Hippocampal formation (tissue), 2 donors: ENCODE measurements at regions not wholly inside any gene's neighbourhood (a gene's known extent, or its start where the extent isn't known, plus 50 kb on each side); places are given as distances from the start of the nearest gene placed in this dataset.
"Not testable (repeated sequence)": the region's sequence is repeated elsewhere in the genome, so short reads cannot be mapped to it uniquely, and the experiment has no call there.

Experiments used
- DNase-seq, 2 donors: peaks; one replicate each; lab custom pipeline; 2025; lab: John Stamatoyannopoulos, UW

DNA sequence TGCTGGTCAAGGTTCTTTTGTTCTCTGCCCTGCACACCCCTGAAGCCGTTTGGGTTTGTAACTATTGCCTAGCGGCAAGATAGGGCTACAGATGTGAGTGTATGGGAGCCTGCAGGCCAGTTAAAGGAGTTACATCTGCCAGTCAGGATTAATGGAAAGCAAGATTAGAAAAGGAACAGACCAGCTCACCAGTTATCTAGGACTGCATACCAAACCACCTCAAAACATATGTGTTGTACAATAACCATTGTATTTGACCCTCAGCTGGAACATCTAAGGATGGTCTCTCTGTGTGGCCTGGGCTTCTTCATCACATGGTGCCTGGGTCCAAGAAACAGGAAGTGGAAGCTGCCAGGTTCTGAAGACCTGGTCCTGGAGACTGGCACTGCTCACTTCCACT is 52.5 kb upstream of the FBXO28 start:
- DNase-seq, result no peak

DNA sequence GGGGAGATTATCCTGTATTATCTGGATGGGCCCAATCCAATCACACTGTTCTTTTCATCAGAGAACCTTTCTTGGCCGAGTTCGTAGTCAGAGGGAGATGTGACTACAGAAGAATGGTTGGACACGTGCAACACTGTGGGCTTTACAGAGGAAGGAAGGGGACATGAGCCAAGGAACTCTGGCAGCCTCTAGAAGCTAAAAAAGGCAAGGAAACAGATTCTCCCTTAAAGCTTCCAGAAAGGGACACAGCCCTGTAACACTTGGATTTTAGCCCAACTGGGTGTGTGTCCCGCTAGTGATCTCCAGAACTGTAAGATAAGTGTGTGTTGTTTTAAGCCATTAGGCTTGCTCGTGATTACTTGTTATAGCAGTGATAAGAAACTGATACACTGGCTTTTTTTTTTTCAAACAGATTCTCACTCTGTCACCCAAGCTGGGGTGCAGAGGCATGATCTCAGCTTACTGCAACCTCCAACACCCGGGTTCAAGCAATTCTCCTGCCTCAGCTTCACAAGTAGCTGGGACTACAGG is 53.9 kb upstream of the FBXO28 start:
- no peak for DNase-seq

GRCh38 chr1:224058303-224058702 is 55.6 kb upstream of the FBXO28 start:
- no peak for DNase-seq

GRCh38 chr1:224057461-224058199 is 56.3 kb upstream of the FBXO28 start:
- no peak for DNase-seq

GRCh38 chr1:224054611-224055010 is 59.3 kb upstream of the FBXO28 start:
- DNase-seq, result no peak

- DNase-seq, result no peak
These were observed 59.9 kb upstream of the FBXO28 start for GRCh38 chr1:224054012-224054411.

- DNase-seq, result no peak
These were observed 60.5 kb upstream of the FBXO28 start for GRCh38 chr1:224053456-224053855.

DNA sequence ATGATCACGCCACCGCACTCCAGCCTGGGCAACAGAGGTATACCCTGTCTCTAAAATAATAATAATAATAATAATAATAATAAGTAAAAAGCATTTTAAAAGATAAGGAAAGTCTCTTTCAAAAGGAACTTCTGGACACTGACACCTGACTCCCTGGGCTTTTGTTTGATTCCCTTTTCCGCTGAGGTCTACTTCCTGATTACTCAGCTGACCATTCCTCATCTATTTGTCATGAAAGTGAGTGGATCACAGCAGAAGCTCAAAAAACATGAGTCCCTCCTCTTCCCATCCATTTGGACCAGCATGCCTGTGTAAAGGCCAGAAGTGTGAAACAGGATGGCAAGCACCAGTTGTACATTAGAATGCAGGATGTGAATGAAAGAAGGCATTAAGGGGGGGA is 61.1 kb upstream of the FBXO28 start:
- DNase-seq, result no peak

GRCh38 chr1:224051782-224052181 is 62.1 kb upstream of the FBXO28 start:
- not testable (repeated sequence) for DNase-seq

DNA sequence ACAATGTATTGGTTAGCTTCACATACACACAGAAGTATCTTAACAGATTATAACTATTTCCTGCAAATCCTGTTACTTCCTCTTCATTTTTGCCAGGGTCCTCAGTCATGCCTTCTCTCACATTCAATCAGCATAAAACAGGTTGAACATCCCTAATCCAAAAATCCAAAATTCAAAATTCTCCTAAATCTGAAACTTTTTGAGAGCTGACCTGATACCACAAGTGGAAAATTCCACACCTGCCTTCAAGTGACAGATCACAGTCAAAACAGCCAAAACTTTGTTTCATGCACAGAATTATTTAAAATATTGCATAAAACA is 62.9 kb upstream of the FBXO28 start:
- no peak for DNase-seq

DNA sequence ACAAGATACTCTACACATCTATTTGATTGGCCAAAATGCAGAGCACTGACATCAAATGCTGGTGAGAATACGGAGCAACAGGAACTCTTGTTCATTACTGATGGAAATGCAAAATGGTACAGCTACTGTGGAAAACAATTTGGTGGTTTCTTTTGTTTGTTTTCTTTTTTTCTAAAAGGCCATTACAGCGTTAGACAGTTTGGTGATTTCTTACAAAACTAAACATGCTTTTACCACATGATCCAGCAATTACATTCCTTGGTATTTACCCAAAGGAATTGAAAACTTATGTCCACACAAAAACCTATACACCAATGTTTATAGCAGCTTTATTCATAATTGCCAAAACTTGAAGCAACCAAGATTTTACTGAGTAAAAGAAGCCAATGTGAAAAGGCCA is 66.4 kb upstream of the FBXO28 start:
- no peak for DNase-seq

GRCh38 chr1:224045556-224045955 is 68.4 kb upstream of the FBXO28 start:
- no peak for DNase-seq

- no peak for DNase-seq
These were observed 69.5 kb upstream of the FBXO28 start for GRCh38 chr1:224044420-224044819.

- DNase-seq, result no peak
These were observed 71.3 kb upstream of the FBXO28 start for GRCh38 chr1:224042557-224043118.

- no peak for DNase-seq
These were observed 72.9 kb upstream of the FBXO28 start for GRCh38 chr1:224041032-224041431.

DNA sequence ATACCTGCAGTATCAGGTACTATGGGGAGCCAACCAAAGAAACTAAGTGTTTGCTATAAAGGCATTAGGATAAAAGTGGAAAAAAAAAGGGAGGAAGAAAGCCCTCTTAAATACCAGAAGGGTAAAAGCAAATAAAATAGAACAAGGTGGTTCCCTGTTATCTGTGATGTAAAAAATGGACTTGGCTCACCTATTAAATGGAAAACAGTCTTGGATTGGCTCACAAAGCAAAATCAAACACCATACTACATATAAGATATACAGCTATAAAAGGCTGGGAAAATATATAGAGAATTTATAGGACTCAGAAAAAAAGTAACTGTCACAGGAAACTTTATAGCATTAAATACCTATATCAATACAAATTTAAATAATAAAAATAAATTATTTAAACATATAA is 73.5 kb upstream of the FBXO28 start:
- not testable (repeated sequence) for DNase-seq

GRCh38 chr1:224040006-224040405 is 73.9 kb upstream of the FBXO28 start:
- DNase-seq, result not testable (repeated sequence)

DNA sequence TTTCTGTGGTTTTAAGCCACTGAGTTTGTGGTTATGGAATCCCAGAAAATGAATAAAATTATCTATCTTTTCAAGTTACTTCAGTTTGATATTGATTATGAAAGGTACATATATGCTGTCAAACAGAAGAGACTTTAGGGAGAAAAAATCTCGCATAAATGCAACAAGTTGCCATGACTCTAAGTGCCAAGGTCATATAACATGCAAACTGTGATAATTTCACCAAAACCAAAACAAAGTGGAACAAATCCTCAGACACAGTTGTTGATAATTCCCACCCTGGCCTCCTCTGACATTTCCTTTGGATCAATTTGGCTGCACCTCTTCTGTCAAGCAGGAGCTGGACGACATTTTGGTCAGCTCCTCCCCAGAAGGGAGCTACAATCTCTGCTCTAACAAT is 75.1 kb upstream of the FBXO28 start:
- not testable (repeated sequence) for DNase-seq

- not testable (repeated sequence) for DNase-seq
These were observed 76.5 kb upstream of the FBXO28 start for GRCh38 chr1:224037362-224037761.

- not testable (repeated sequence) for DNase-seq
These were observed 81.2 kb upstream of the FBXO28 start for GRCh38 chr1:224032608-224033276.

GRCh38 chr1:224031986-224032385 is 81.9 kb upstream of the FBXO28 start:
- DNase-seq, result not testable (repeated sequence)

DNA sequence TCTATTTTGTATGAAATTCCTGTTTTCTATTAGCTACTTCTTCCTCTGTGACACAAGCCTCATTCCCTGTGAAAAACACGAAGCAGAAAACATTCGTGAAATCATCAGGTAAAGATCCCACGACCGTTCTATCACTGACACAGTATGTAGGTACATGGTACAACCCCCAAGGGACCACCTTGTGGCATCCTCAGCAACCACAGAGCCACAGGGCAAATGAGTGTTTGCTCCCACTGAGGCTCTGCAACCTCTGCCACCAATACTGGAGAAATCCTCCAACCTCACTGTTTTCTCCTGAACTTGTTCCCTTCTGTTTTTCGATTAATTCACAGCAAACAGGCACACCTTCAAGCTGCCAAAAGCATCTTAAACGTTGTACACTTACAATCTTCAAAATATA is 83.7 kb upstream of the FBXO28 start:
- DNase-seq, result not testable (repeated sequence)
